ENCODE measurements at regions not wholly inside any gene's neighbourhood (a gene's known extent, or its start where the extent isn't known, plus 50 kb on each side); places are given as distances from the start of the nearest gene placed in this dataset.

GRCh38 chr4:19400820-19401219 lies 850.9 kb upstream of the SLIT2 start:
- DNase-seq (ENCODE audit: low read depth): no peak
- TF ChIP-seq CTCF (conservative IDR thresholded peaks at IDR 0.05; ENCODE audit: low read length): no peak
- no peak overlapping the region for H3K4me3 ChIP-seq (ENCODE audit: low read length)

GRCh38 chr4:19399001-19399400 lies 852.7 kb upstream of the SLIT2 start:
- peak; percentile 42 for DNase-seq (ENCODE audit: low read depth)
- no peak for TF ChIP-seq CTCF (conservative IDR thresholded peaks at IDR 0.05; ENCODE audit: low read length)
- no peak overlapping the region for H3K4me3 ChIP-seq (ENCODE audit: low read length)

- TF ChIP-seq CTCF (conservative IDR thresholded peaks at IDR 0.05; ENCODE audit: low read length): no peak
- peak; percentile 64 for DNase-seq (ENCODE audit: low read depth)
- H3K4me3 ChIP-seq (ENCODE audit: low read length): no peak overlapping the region
Observed at GRCh38 chr4:19386786-19387185, 864.9 kb upstream of the SLIT2 start.

GRCh38 chr4:19382993-19383756 lies 868.5 kb upstream of the SLIT2 start:
- peak; percentile 88 for DNase-seq (ENCODE audit: low read depth)
- no peak for TF ChIP-seq CTCF (conservative IDR thresholded peaks at IDR 0.05; ENCODE audit: low read length)
- H3K4me3 ChIP-seq (ENCODE audit: low read length): no peak overlapping the region

- DNase-seq (ENCODE audit: low read depth): peak; percentile 69
- no peak overlapping the region for H3K4me3 ChIP-seq (ENCODE audit: low read length)
- no peak for TF ChIP-seq CTCF (conservative IDR thresholded peaks at IDR 0.05; ENCODE audit: low read length)
Observed at GRCh38 chr4:19381068-19381467, 870.6 kb upstream of the SLIT2 start.

- DNase-seq (ENCODE audit: low read depth): no peak
- no peak overlapping the region for H3K4me3 ChIP-seq (ENCODE audit: low read length)
- TF ChIP-seq CTCF (conservative IDR thresholded peaks at IDR 0.05; ENCODE audit: low read length): no peak
Observed at GRCh38 chr4:19380600-19380999, 871.1 kb upstream of the SLIT2 start.

GRCh38 chr4:19379191-19379708 lies 872.5 kb upstream of the SLIT2 start:
- no peak for TF ChIP-seq CTCF (conservative IDR thresholded peaks at IDR 0.05; ENCODE audit: low read length)
- H3K4me3 ChIP-seq (ENCODE audit: low read length): no peak overlapping the region
- no peak for DNase-seq (ENCODE audit: low read depth)
